SK-N-MC (cell line): ENCODE measurements at regions not wholly inside any gene's neighbourhood (a gene's known extent, or its start where the extent isn't known, plus 50 kb on each side); places are given as distances from the start of the nearest gene placed in this dataset.
"Not testable (repeated sequence)": the region's sequence is repeated elsewhere in the genome, so short reads cannot be mapped to it uniquely, and the experiment has no call there.

Source experiments
- DNase-seq: peaks from one replicate; pipeline ENCODE4 v3.0.0-alpha.2; 2011; ENCODE audit warnings: low read depth, low spot score
- H3K27ac ChIP-seq: fragments of 200-600 bp; sonication (generic); 2 replicates; pipeline ENCODE4 v1.5.1; 2016; ENCODE audit warnings: mixed run types
- H3K36me3 ChIP-seq: fragments of 200-600 bp; sonication (generic); 2 replicates; pipeline ENCODE4 v1.6.1; 2017; ENCODE audit warnings: antibody characterized with exemption, low read length, mixed read lengths; ENCODE audit not compliant: insufficient read depth
- H3K4me3 ChIP-seq: fragments of 200-600 bp; sonication (generic); 2 replicates; pipeline ENCODE4 v1.5.1; 2016
- H3K9ac ChIP-seq: fragments of 200-600 bp; sonication (generic); 2 replicates; pipeline ENCODE4 v1.8.0; 2017; ENCODE audit warnings: mixed run types, mixed read lengths; ENCODE audit not compliant: insufficient read length
- H3K9me3 ChIP-seq: fragments of 200-600 bp; sonication (generic); 2 replicates; pipeline ENCODE4 v1.6.1; 2017; ENCODE audit warnings: low read depth, mild to moderate bottlenecking, antibody characterized with exemption, low read length, moderate library complexity, mixed read lengths
- EZH2 ChIP-seq: fragments of 200-600 bp; sonication (generic); IDR thresholded peaks from one replicate; pipeline ENCODE4 v1.6.1; 2017; ENCODE audit warnings: antibody characterized with exemption
- FOXP2 ChIP-seq: optimal IDR thresholded peaks from 2 replicates; pipeline ENCODE3; 2011; ENCODE audit warnings: mild to moderate bottlenecking, moderate library complexity; ENCODE audit not compliant: insufficient read depth; ENCODE audit errors: extremely low read length, control extremely low read depth
- POLR2AphosphoS5 ChIP-seq: IDR thresholded peaks from 2 replicates; pipeline ENCODE4 v1.6.1; 2012; ENCODE audit warnings: mild to moderate bottlenecking, low read depth, low read length, borderline replicate concordance

DNA sequence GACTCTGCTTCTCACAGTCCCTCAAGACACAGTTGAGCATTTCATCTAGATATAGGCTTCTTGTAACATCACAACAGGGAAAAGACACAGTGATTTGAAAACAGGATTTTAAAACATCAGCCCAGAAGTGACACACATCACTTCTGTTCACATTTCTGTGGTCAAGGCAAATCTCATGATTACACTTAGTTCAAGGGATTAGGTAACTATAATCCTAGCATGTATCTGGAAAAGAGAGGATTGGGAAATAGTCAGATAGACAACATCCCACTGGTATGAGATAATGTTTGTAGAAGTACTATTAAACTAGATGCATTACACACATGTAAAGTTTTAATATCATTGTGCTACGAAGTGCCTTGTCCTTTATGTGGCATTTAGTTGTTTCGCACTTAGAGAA, 252.6 kb upstream of the PRKD1 start:
- TF ChIP-seq POLR2AphosphoS5, result no peak
- TF ChIP-seq EZH2, result no peak
- TF ChIP-seq FOXP2, result no peak
- H3K9me3 ChIP-seq, result no peaks in the 10 kb centered on the region

DNA sequence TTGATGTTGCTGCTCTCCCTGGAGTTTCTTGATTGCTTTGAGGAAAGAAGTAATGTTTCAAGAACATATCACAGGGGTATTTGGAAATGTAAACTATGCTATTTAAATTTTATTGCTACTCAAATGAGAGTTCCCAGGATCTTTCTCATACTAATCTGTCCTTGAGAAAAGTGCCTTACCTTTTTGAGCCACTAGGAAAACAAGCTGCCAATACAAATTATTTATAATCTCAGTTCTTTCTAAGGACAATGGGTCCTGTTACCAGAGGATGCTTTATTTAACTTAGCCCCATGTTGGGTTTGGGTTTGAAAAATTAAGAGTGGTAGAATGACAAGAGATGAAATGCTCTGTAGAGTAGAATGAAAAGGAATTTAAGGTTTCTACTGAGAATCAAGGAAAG, 258.2 kb upstream of the PRKD1 start:
- H3K27ac ChIP-seq, result no peak overlapping the region
- TF ChIP-seq EZH2 (no peak), POLR2AphosphoS5 (no peak), FOXP2 (no peak)
- no peaks in the 10 kb centered on the region for H3K9me3 ChIP-seq
- H3K36me3 ChIP-seq, result no peaks in the 10 kb centered on the region
- no peak overlapping the region for H3K9ac ChIP-seq
- DNase-seq, result no peak
- no peak overlapping the region for H3K4me3 ChIP-seq

More for the DNA sequence above, 252.6 kb upstream of the PRKD1 start:
- Histone ChIP-seq H3K4me3 (no peak overlapping the region), H3K27ac (no peak overlapping the region), H3K9ac (no peak overlapping the region), H3K36me3 (no peaks in the 10 kb centered on the region)
- DNase-seq, result no peak

DNA sequence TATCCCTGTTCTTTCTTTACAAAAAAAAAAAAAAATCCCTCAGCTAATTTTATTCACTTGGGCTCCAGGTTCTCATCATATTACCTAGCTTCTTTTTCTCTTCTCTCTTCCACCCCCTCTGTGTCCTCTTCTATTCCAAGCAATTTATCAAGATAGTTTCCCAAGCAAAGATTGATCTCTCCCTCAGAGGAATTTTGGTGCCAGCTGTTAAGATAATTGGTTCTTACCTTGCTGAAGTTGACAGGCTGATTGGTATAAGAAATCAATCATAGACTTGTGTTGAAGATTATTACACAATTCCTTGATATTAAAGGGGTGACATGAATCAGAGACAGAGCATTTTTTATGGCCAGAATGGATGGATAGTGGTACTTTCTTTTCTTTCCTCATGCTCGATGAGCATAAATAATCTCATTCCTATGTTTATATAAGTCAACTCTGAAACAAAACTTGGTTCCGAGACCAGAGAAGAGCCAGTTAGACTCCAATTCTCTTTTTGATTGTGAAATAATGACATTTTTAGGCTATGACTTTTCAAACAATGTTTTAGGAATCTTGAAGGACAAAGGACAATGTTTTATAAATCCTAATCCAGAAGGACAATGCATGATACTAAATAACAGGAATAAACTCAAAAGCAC, 264.1 kb upstream of the PRKD1 start:
- TF ChIP-seq POLR2AphosphoS5 (no peak), EZH2 (no peak), FOXP2 (no peak)

DNA sequence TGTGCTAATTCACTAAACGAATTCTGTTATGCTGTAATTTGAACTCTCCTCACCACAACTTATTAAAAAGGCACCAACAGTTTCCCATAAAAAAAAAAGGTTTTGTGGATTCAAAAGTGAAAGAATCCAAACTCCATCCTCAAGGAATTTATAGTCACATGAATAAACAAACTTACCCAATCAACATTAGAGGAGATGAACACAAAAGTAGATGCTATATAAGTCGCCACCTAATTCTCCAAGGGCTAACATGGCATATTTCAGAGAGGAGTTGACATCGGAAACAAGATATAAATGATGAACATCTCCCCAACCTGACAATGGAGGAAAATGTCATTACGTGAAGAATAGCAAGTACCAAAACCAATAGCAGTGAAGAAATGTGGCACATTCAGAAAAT, 265.5 kb upstream of the PRKD1 start:
- DNase-seq, result no peak
- Histone ChIP-seq H3K4me3 (no peak overlapping the region), H3K36me3 (no peaks in the 10 kb centered on the region), H3K27ac (no peak overlapping the region), H3K9ac (no peak overlapping the region), H3K9me3 (no peaks in the 10 kb centered on the region)
- TF ChIP-seq POLR2AphosphoS5, result no peak
- TF ChIP-seq EZH2, result no peak
- TF ChIP-seq FOXP2, result no peak

More for the DNA sequence above, 264.1 kb upstream of the PRKD1 start:
- H3K36me3 ChIP-seq, result no peaks in the 10 kb centered on the region
- H3K9me3 ChIP-seq, result no peaks in the 10 kb centered on the region
- no peak overlapping the region for H3K4me3 ChIP-seq
- no peak overlapping the region for H3K9ac ChIP-seq
- no peak for DNase-seq
- H3K27ac ChIP-seq, result no peak overlapping the region

DNA sequence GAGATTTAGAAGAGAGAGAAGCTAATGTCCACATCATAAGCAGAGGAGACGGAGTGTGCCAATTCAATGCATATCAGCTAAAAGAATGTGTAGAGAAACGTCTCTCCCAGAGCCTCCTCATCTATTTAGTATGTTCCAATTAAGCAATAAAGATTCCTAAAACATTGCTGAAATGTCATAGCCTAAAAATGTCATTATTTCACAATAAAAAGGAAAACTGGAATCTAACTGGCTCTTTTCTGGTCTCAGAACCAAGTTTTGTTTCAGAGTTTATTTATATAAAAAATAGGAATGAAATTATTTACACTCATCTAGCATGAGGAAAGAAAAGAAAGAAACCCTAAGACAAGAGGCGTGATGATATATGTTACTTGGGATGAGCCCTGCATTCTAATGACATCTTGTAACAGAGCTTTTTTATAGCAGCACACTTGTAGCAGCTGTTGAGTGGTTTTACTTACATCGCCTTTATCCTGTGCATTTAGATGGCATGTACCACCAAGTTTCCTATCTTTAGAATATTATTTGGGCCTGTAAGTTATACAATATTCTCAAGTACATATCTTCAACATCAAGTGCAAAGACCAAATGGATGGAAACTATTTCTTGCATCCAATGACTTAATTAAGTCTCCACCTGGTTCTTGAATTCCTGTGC, 266.3 kb upstream of the PRKD1 start:
- TF ChIP-seq POLR2AphosphoS5, result no peak
- no peak for TF ChIP-seq FOXP2
- no peak for TF ChIP-seq EZH2
- no peak overlapping the region for H3K27ac ChIP-seq

DNA sequence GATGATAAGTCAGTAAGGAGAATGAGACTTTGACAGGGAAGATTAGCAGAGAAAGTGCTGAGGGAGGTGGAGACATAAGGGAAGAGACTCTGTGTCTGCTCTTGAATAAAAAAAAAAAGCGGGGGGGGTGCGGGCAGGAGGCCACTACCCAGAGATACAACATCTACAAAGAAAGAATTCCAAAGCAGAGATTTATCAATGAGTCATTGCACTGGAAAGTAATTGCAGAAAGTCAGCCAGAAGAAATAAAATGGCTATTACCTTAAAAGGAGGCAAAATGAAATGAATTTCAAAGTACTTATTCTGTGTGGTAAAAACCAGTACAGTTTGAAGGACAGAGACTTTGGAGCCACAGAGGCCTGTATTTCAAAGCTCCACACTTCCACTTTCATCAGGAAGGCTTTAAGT, 267.1 kb upstream of the PRKD1 start:
- H3K4me3 ChIP-seq, result no peak overlapping the region
- no peak overlapping the region for H3K9ac ChIP-seq
- TF ChIP-seq FOXP2, result no peak
- no peaks in the 10 kb centered on the region for H3K36me3 ChIP-seq
- no peaks in the 10 kb centered on the region for H3K9me3 ChIP-seq
- no peak for DNase-seq
- H3K27ac ChIP-seq, result no peak overlapping the region

More for the DNA sequence above, 266.3 kb upstream of the PRKD1 start:
- Histone ChIP-seq H3K9me3 (no peaks in the 10 kb centered on the region), H3K36me3 (no peaks in the 10 kb centered on the region), H3K4me3 (no peak overlapping the region), H3K9ac (no peak overlapping the region)
- DNase-seq, result no peak

DNA sequence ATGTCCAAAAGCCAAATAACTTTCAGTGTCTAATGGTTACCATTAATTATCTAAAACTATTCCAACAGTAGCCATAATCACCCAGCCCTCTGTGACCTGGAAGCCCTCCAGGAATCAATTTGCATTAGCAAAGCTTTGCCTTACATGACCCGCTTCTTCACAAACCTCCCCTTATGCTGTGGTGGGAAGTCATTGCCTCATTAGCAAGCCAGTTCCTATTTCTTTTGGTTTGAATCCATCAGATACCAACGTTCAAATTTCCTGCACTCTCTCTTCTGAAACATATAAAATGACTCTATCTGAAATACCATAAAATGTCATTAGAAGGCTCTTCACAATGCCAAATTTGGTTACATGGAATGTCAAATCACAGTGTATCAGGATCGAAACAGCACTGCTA, 268.3 kb upstream of the PRKD1 start:
- DNase-seq, result no peak
- Histone ChIP-seq H3K36me3 (no peaks in the 10 kb centered on the region), H3K27ac (no peak overlapping the region), H3K9me3 (no peaks in the 10 kb centered on the region), H3K4me3 (no peak overlapping the region), H3K9ac (no peak overlapping the region)
- no peak for TF ChIP-seq FOXP2

DNA sequence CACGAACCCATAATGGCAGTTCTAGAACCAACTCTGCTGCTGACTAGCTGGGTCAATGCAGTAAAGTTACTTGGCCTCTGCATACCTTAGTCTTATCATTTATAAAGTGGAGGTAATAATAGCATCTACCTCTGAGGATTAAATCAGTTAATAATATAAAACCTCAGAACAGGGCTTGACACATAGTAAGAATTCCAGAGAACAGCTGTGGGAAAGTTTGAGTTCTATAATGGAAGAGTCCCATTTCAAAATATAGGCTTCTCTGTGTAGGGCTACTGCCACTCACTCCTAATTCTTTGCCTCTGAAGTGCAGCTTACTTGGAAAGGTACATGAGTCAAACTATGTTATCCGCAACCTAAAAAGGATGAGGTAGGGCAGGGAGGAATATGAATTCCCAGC, 269.2 kb upstream of the PRKD1 start:
- Histone ChIP-seq H3K4me3 (no peak overlapping the region), H3K27ac (no peak overlapping the region), H3K9me3 (no peaks in the 10 kb centered on the region), H3K9ac (no peak overlapping the region), H3K36me3 (no peaks in the 10 kb centered on the region)
- TF ChIP-seq FOXP2 (no peak), EZH2 (no peak), POLR2AphosphoS5 (no peak)
- DNase-seq, result no peak

DNA sequence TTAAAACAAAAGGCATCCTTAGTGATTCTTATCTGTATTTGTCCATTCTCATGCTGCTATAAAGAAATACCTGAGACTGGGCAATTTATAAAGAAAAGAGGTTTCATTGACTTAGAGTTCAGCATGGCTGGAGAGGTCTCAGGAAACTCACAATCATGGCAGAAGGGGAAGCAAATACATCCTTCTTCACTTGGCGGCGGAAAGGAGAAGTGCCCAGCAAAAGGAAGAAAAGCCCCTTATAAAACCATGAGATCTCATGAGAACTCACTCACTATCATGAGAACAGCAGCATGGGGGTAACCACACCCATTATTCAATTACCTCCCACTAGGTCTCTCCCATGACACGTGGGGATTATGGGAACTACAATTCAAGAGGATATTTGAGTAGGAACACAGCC, 271.1 kb upstream of the PRKD1 start:
- H3K27ac ChIP-seq, H3K9me3 ChIP-seq, H3K36me3 ChIP-seq, DNase-seq, H3K4me3 ChIP-seq, H3K9ac ChIP-seq: not testable (repeated sequence)
